MM.1S (cell line): ENCODE measurements at regions not wholly inside any gene's neighbourhood (a gene's known extent, or its start where the extent isn't known, plus 50 kb on each side); places are given as distances from the start of the nearest gene placed in this dataset.

Source experiments
- DNase-seq: peaks from one replicate; pipeline ENCODE4 v3.0.0-alpha.2; 2015
- H2AFZ ChIP-seq: fragments of 300-600 bp; sonication (generic); 2 replicates; pipeline ENCODE4 v1.6.0; 2016; ENCODE audit warnings: antibody characterized with exemption, low read length
- H3F3A ChIP-seq: fragments of 300-600 bp; sonication (generic); 2 replicates; pipeline ENCODE4 v1.6.1; 2016; ENCODE audit warnings: mild to moderate bottlenecking, antibody characterized with exemption, low read length, moderate library complexity, mixed read lengths; ENCODE audit not compliant: insufficient read depth
- H3K27ac ChIP-seq: fragments of 300-600 bp; sonication (generic); 2 replicates; pipeline ENCODE4 v1.5.1; 2016; ENCODE audit warnings: mild to moderate bottlenecking, low read length
- H3K27me3 ChIP-seq: fragments of 300-600 bp; sonication (generic); replicated peaks from 2 replicates; pipeline ENCODE4 v1.6.0; 2016; ENCODE audit warnings: low read length; ENCODE audit not compliant: insufficient read depth
- H3K36me3 ChIP-seq: fragments of 300-600 bp; sonication (generic); replicated peaks from 2 replicates; pipeline ENCODE4 v1.6.1; 2016; ENCODE audit warnings: mild to moderate bottlenecking, low read length, mixed read lengths; ENCODE audit not compliant: insufficient read depth
- H3K4me1 ChIP-seq: fragments of 300-600 bp; sonication (generic); 2 replicates; pipeline ENCODE4 v1.6.1; 2016; ENCODE audit warnings: low read length, mixed read lengths
- H3K4me2 ChIP-seq: fragments of 300-600 bp; sonication (generic); 2 replicates; pipeline ENCODE4 v1.6.0; 2016; ENCODE audit warnings: low read depth, low read length
- H3K4me3 ChIP-seq: fragments of 300-600 bp; sonication (generic); 2 replicates; pipeline ENCODE4 v1.5.1; 2016; ENCODE audit warnings: low read length, mixed read lengths
- H3K79me2 ChIP-seq: fragments of 300-600 bp; sonication (generic); 2 replicates; pipeline ENCODE4 v1.6.1; 2016; ENCODE audit warnings: mixed run types, low read length, mixed read lengths
- H3K9ac ChIP-seq: fragments of 300-600 bp; sonication (generic); 2 replicates; pipeline ENCODE4 v1.6.1; 2016; ENCODE audit warnings: low read length, mixed read lengths
- H3K9me2 ChIP-seq: fragments of 300-600 bp; sonication (generic); replicated peaks from 2 replicates; pipeline ENCODE4 v1.6.1; 2016; ENCODE audit warnings: mild to moderate bottlenecking, low read length, mixed read lengths; ENCODE audit not compliant: insufficient read depth
- H3K9me3 ChIP-seq: fragments of 300-600 bp; sonication (generic); replicated peaks from 2 replicates; pipeline ENCODE4 v1.6.1; 2016; ENCODE audit warnings: mild to moderate bottlenecking, low read length, mixed read lengths; ENCODE audit not compliant: insufficient read depth
- H4K20me1 ChIP-seq: fragments of 300-600 bp; sonication (generic); 2 replicates; pipeline ENCODE4 v1.6.1; 2016; ENCODE audit warnings: mild to moderate bottlenecking, low read length, moderate library complexity, mixed read lengths; ENCODE audit not compliant: insufficient read depth
- EZH2 ChIP-seq: fragments of 300-600 bp; sonication (generic); optimal IDR thresholded peaks from 2 replicates; pipeline ENCODE3; 2017; ENCODE audit warnings: low read depth, mild to moderate bottlenecking, antibody characterized with exemption, low read length, mixed read lengths
- EZH2phosphoT487 ChIP-seq: fragments of 300-600 bp; sonication (generic); IDR thresholded peaks from 2 replicates; pipeline ENCODE4 v1.6.1; 2018; ENCODE audit warnings: antibody characterized with exemption, low read length
- TF ChIP-seq, protein P1 (sequence below): fragments of 300-600 bp; sonication (generic); IDR thresholded peaks from 2 replicates; pipeline ENCODE4 v1.5.1; 2016; ENCODE audit warnings: antibody characterized with exemption, low read length, mixed read lengths

DNA sequence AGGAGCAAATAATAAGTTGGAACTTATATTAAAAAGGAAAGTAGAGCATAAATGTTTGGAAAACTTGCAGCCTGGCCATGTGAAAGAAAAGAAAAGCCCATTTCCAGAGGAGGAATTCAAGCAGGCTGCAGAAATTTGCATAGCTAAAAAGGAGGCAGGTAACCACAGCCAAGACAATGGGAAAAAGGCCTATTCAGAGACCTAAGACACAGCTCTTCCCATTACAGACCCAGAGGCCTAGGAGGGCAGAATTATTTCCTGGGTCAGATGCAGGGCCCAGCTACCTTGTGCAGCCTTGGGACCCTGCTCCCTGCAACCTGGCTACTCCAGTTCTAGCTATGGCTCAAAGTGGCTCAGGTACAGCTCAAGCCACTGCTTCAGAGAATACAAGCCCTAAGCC lies 234.6 kb upstream of the BCHE start:
- no peaks in the 10 kb centered on the region for H3K36me3 ChIP-seq
- TF ChIP-seq EZH2phosphoT487 (no peak), EZH2 (no peak)
- TF ChIP-seq, protein P1, sequence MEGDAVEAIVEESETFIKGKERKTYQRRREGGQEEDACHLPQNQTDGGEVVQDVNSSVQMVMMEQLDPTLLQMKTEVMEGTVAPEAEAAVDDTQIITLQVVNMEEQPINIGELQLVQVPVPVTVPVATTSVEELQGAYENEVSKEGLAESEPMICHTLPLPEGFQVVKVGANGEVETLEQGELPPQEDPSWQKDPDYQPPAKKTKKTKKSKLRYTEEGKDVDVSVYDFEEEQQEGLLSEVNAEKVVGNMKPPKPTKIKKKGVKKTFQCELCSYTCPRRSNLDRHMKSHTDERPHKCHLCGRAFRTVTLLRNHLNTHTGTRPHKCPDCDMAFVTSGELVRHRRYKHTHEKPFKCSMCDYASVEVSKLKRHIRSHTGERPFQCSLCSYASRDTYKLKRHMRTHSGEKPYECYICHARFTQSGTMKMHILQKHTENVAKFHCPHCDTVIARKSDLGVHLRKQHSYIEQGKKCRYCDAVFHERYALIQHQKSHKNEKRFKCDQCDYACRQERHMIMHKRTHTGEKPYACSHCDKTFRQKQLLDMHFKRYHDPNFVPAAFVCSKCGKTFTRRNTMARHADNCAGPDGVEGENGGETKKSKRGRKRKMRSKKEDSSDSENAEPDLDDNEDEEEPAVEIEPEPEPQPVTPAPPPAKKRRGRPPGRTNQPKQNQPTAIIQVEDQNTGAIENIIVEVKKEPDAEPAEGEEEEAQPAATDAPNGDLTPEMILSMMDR, result no peak
- no peak overlapping the region for H3K4me2 ChIP-seq
- H3K9ac ChIP-seq, result no peak overlapping the region
- DNase-seq, result no peak
- H3F3A ChIP-seq, result no peaks in the 10 kb centered on the region
- no peaks in the 10 kb centered on the region for H3K9me2 ChIP-seq
- H4K20me1 ChIP-seq, result no peaks in the 10 kb centered on the region
- no peaks in the 10 kb centered on the region for H3K27me3 ChIP-seq
- no peak overlapping the region for H3K4me3 ChIP-seq
- H2AFZ ChIP-seq, result no peak overlapping the region
- H3K9me3 ChIP-seq, result no peaks in the 10 kb centered on the region
- no peaks in the 10 kb centered on the region for H3K4me1 ChIP-seq
- H3K79me2 ChIP-seq, result no peaks in the 10 kb centered on the region
- no peak overlapping the region for H3K27ac ChIP-seq

DNA sequence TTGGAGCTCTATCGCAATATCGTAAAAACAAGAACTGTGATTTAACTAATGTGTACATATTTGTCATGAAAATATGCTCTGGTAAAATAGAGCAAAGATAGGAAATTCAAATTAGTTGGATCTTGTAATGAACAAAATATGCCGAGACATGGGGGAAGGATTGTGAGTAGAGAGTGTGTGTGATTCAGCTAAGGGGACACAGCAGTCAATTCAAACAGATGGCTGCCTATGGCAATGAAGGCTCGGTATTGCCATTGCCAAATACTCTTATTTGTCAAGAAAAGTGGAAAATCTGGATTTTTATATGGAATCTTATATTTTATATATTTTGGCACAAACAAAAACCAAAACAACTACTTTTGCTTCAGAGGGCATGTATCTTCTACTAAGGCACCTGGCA lies 227.3 kb upstream of the BCHE start:
- Histone ChIP-seq H3K79me2 (no peaks in the 10 kb centered on the region), H4K20me1 (no peaks in the 10 kb centered on the region), H3K27me3 (no peaks in the 10 kb centered on the region), H3K27ac (no peak overlapping the region), H3K4me1 (no peaks in the 10 kb centered on the region), H3F3A (no peaks in the 10 kb centered on the region), H3K9ac (no peak overlapping the region), H3K36me3 (no peaks in the 10 kb centered on the region), H3K9me2 (no peaks in the 10 kb centered on the region), H3K4me2 (no peak overlapping the region), H3K9me3 (no peaks in the 10 kb centered on the region), H2AFZ (no peak overlapping the region), H3K4me3 (no peak overlapping the region)
- DNase-seq, result no peak
- TF ChIP-seq EZH2 (no peak), EZH2phosphoT487 (no peak)
- TF ChIP-seq, protein P1, result no peak

DNA sequence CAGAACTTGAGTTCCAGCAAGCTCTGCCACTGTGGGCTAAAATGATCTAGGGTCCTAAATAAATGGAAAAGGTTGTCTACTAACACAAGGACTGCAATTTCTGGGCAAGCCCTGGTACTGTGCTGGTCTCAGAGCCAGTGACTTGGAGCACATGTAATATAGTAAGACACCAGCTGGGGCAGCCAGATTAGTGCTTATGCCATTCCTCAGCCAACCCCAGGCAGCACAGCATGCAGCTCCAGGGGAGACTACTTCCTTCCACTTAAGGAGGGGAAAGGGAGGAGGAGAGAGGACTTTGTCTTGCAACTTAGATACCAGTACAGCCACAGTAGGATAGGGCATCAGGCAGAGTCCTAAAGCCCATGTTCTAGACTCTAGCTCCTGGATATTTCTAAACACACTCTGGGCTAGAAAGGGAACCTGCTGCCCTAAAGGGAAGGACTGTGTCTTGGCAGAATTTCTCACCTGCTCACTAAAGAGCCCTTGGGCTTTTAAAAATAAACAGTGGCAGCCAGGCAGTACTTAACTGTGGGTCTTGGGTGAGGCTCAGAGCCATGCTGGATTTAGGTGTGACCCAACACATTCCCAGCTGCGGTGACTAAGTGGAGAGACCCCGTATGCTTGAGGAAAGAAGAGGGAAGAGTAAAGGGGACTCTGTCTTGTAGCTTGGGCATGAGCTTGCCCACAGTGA lies 223.7 kb upstream of the BCHE start:
- Histone ChIP-seq H3F3A (no peaks in the 10 kb centered on the region), H4K20me1 (no peaks in the 10 kb centered on the region), H3K79me2 (no peaks in the 10 kb centered on the region), H3K27ac (no peak overlapping the region), H3K4me3 (no peak overlapping the region), H3K4me1 (no peaks in the 10 kb centered on the region), H3K4me2 (no peak overlapping the region), H2AFZ (no peak overlapping the region), H3K9me3 (no peaks in the 10 kb centered on the region), H3K9ac (no peak overlapping the region), H3K27me3 (no peaks in the 10 kb centered on the region), H3K9me2 (no peaks in the 10 kb centered on the region), H3K36me3 (no peaks in the 10 kb centered on the region)
- TF ChIP-seq EZH2 (no peak), EZH2phosphoT487 (no peak)
- TF ChIP-seq, protein P1, result no peak
- DNase-seq, result no peak
